DMS153 treated with DMSO at 0.1 percent for 48 hours (cell line): ENCODE measurements at regions not wholly inside any gene's neighbourhood (a gene's known extent, or its start where the extent isn't known, plus 50 kb on each side); places are given as distances from the start of the nearest gene placed in this dataset.
"Not testable (repeated sequence)": the region's sequence is repeated elsewhere in the genome, so short reads cannot be mapped to it uniquely, and the experiment has no call there.

ENCODE experiments used
- DNase-seq: peaks from one replicate; lab custom pipeline; 2025; ENCODE audit not compliant: unreplicated experiment; lab: John Stamatoyannopoulos, UW

DNA sequence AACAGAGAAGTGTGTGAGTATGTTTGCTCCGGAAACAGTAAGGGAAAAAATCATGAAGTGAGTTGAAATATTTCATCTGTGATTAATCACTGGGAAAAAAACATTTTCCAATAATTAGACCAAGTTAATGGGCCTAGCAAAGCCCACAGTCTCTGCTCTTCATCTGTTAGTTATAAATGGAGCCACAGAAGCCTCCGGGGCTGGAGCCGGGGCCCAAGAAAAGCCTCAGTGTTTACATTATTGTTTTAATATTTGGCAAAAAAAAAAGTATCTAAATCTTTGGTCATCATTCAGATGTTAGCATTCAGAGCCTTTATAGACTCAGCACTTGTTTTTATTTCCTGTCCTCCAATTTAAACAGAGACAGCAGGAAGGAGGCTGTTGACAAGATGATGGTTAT is 115.0 kb downstream of the UBE2U start:
- no peak for DNase-seq

DNA sequence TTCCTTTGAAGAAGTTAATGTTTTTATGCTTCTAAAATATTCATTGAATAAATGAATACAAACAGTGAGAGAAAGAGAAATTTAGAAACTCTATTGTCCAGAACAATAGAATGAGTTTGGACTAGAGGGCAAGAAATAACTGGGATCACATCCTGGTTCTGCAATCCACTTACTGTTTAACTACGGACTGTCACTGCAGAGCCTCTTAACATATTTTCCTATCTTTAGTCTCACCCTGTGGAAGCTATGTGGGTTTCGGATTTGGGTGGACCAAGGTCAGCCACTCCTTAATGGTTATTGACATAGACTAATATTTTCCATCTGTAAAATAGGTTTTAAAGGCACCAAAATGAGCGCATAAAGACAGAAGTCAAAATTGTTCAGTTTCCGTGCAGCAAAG is 116.6 kb downstream of the UBE2U start:
- DNase-seq, result no peak

DNA sequence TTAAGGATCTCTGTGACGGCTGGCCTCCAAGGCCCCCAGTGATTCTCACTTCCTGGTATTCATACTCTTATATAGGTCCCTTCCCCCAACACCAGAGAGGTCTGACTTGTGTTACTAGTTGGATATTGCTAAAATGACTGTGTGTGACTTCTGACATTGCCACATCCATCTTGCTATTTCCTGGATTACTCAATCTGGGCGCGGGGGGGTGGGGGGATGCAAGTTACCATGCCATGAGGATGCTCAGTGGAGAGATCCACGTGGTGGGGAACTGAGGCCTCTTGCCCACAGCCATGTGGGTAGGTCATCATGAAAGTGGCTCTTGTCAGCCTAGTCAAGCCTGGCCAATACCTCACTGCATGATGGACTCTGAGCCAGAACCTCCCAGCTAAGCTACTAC is 117.0 kb downstream of the UBE2U start:
- no peak for DNase-seq

DNA sequence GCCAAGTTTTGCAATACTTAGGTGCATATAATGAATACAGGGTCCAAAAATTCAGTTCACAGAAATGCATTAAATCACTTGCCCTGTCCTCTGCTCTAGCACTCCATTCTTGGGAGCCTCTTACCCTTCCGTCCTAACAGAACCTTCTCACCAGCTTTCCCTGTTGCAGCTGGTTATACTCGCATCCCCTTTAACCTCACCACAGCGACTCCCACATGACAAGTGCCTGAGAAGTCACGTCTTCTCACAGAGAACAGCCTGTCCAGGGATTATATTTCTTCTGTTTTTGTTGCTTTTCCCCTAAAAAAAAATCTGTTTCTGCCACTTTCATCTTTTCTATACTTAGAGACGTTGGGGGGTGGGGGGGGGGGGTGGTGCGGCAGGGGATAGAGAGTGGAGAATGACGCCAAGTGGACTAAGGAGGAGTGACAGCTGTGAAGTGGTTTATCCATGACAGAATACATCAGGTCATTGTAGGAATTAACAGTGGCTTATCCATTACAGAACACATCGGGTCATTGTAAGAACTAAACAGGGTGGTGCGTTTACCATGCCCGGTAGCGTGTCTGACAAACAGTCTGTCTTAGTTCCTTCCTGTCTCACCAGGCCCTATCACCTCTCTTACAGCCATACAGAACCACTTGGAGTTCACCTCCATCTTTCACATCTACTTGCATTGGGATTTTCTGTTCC is 117.6 kb downstream of the UBE2U start:
- no peak for DNase-seq

DNA sequence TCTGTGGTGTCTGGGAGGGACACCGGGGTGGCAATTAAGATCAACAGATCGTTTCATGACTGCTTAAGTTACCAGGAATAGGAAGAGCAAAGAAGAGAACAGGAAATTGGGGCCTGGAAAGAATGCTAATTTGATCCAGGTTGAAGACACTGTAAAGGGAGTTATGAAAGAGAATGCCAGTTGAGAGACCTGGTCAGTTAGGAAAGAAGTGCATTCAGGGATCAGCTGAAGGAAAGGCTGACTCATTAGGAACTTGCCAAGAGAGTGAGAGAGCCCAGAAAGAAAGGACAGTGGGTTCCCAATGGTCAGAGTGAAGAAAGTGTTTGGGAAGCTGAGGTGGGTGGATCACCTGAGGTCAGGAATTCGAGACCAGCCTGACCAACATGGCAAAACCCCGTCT is 119.6 kb downstream of the UBE2U start:
- DNase-seq, result no peak

DNA sequence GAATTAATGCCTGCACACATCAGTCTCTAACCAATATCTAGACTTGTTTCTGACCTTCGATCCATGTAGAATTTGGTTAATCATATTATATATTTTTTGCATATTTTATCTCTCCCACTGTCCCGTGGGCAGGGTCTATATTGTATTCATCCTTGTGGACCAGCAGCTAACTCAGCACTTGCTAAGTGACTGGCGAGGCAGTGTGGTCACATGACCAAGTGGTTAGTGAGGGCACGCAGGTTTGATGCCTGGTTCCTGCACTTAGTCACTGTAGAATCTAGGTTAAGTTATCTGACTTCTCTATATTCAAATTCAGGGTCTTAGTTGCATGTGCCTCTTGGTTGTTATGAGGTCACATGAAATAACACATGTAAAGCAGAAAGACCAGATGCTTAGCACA is 120.5 kb downstream of the UBE2U start:
- no peak for DNase-seq

DNA sequence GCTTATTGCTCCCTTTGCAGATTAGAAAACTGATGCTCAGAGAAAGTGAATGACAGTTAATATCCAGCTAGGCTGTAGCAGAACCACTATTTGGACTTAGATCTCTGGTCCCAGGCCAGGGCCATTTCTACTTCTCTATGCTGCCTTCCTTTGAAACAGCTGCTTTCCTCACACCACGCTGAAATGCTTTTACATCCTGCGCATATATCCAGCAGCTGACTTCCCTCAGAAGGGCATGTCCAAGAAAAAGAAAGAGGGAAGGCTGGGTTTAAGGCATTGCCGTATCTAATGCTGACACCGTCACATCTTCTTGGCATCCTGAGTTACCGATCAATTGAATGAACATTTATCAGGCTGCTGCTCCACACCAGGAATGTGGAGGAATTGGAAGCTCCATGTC is 122.4 kb downstream of the UBE2U start:
- no peak for DNase-seq

DNA sequence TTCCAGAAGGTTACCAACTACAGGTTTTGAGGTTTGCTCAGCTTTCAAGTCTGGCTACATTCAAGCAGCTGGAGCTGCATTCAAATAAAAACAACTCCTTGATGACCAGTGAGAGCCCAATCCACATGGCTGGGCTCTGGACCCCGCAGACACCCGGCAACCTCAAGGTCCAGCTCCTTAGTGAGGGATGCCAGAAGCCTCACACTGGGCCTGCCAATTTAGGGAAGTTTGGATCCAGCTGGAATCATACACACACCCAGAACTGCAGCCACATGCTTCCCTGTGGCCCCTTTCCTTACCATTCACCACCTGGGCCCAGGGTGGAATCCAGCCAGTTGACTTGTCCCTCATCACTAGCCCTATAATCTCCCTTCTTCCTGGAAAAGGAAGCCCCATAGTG is 123.7 kb downstream of the UBE2U start:
- no peak for DNase-seq

DNA sequence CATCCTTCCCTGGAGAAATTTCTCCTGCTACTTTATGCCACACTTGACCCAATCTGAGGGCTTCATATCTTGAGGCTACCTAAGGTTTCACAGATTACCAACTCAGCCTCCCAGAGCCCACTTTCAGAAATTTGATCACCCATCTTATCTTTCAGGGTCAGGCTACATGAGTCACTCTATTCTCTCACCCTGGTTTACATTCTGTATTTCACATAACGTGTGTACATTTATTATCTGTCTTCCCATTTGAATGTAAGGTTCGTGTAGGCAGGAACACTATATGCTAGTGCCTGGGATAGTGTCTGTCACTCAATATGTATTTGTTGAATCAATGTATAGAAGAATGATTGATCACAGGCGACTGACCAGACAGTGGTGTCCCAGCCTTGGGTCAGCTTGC is 124.8 kb downstream of the UBE2U start:
- DNase-seq, result no peak

DNA sequence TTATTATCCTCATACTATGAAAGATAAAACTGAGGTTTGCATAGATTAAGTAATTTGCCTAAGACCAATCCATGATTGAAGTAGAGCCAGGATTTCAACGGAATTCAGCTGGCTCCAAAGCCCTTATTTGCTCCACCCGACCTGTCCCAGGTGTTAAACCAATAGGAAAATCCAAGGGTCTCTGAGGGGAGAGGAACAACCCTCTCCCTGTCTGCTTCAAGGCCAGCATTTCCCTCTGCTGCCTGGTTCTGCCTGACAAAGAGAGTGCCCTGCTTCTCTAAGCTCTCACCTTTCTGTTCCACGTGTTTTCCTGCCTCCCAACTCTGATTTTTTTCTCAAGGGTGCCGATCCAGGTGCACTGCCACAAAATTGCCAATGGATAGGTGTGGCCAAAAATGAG is 127.4 kb downstream of the UBE2U start:
- DNase-seq, result no peak

DNA sequence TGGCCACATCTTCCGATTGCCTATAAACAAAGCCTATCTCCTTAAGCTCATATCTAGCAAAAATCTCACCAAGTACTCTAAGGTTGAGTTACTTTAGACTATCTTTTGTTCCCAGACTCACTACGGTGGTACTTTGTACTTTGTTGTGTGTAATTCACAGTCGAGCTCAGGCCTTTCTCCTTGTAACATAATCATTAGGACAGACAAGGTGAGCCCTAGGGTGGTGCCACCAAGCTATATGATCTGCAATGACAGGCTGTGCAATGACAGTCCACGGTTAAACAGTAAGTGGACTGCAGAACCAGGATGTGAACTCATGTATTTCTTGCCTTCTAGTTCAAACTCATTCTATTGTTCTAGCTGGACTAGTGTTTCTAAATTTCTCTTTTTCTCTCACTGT is 132.2 kb downstream of the UBE2U start:
- no peak for DNase-seq

DNA sequence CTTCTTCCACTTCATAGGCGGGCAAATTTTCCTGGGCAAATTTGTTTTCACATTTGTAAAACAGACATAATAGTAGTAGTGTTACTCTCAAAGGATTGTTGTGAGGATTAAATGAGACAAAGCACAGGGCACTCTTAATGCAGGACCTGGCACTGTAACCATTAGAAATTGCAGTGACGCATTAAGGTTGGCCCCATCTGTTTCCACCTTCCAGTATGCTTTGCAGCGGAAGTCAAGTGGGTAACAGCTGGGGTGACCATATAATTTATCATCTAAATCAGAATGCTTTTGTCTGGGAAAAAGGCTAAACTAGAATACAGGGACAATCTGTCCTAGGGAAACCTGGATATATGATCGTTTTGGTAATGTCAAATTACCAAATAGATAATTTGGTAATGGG is 132.5 kb upstream of the CACHD1 start:
- no peak for DNase-seq

DNA sequence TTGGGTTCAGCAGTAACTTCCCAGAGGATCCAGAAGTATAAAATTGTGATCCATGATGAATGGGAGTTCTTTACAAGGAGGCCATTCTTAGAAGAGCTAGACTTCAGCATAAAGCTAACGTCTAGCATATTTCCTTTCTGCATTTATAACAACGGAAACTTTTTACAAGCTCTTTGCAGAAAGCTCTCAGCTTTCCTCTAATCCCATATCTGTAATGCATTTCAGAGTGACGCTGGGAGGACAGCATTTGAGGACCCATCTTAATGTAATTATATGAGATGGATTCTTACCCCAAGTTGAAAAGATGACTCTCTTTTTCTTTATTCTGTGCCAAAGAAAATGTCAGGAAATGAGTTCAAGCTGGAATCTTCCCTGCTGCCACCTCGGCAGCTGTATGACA is 132.0 kb upstream of the CACHD1 start:
- no peak for DNase-seq

DNA sequence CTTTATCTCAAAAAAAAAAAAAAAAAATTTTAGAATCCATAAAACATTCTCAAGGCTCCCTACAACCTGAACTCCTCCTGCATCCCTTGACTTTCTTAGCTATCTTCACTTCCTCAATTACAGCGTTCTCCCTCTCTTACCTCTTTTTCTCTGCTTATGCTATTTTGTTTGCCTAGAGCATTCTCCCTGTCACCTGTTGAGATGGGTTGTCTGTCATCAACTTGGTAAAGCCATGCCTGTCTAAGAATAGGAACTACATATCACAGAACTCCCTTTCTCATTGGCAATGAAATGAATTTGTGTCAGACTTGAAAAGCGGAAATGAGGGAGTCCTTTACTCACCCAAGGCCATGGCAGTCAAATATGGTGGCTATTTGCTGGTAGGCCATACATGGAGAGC is 129.6 kb upstream of the CACHD1 start:
- DNase-seq, result no peak

DNA sequence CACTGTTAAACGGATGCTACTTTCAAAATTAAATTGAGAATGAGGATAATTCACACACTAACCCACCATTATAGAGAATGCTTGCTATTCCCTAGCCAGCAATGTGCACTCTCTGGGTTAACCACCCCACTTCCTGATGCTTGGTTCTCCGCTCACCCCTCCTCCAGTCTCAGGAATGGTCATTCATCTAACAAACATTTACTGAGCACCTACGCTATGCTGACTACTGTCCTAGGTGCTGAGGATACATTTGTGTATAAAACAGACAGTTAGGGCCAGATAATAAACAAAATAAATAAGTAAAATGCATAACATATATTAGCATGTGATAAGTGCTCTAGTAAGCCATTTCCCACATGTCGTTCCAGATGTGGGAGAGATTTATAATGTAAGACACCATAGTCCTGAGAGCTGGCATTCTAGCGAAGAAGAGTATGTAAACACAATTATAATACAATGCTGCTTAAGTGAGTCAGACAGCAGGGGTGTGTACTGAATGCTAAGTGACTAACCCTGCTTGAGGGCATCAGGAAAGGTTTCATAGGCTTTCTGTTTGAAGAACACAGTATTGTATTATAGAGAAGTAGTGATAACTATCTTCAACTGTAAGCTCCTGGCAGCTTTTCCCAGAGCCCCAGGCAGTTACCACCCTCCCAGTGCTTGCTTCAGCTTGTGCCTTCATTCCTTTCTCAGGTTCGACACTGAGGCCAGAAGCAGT is 126.7 kb upstream of the CACHD1 start:
- peak; percentile 56 for DNase-seq

DNA sequence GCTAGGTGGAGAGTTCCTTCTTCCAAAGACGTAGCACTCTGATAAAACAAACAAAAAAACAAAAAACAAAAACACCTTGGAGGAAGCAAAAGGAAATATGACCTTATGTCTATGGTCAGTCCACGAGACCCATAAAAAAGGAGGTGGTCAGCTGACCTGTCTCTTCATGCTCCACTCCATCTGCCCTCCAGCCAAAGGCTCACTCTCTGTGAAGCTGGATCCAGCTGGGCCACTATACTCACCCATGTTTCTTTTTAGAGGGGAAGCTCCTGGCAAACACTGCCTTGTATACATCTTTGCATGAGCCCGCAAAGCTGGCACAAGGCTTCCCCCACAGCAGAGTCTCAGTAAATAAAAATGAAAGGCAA is 126.1 kb upstream of the CACHD1 start:
- DNase-seq, result no peak

DNA sequence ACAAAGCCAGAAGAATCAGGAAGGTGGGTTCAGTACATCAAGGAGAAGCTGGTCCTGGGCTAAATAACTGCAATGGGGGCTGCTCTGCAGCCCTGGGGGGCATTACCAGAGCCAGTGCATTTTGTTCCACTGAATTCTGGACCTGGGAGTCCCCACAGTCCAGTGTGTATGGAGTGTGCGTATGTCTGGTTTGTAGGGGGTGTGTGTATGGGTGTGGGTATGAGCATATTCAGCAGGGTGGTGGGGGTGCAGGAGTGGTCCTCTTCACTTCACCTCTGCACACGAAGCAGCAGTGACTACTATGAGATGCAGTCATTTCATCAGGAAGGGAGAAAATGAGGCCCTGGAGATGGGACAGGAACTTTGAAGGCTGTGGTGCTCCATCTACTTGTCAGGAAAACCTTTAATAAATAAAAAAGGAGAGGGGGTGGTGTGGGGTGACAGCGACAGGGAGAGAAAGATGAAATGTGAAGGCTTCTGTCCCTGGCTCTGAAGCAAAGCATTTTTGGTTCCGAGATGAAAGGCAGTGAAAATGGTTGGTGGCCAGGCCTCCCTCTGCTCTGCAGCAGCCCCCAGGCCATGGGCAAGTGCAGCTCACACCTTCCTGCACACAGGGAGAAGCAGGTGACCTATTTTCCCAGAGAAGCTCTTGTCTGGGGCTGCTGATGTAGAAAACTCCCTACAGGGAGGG is 121.5 kb upstream of the CACHD1 start:
- DNase-seq, result no peak

DNA sequence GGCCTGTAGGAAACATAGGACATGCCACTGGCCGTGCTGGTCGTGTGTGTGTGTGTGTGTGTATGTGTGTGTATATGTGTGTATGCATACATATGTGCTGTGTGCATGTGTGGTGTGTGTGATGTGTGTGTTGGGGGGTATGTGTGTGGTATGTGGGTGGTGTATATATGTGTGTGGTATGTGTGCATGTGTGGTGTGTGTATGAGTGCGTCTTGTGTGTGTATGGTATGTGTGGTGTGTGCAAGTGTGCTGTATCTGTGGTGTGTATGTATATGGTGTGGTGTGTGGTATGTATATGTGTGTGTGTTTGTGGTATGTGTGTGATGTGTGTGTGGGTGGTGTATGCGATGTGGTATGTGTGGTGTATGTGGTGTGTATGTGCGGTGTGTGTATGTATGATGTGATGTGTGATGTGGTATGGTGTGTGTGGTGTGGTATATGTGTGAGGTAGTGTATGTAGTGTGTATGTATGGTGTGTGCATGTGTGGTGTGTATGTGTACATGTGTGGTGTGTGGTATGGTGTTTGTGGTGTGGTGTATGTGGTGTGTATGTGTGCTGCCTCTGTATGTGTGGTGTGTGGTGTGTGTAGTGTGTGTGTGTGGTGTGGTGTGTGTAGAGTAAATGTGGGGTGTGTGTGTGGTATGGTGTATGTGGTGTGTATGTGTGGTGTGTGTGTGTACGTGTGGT is 120.8 kb upstream of the CACHD1 start:
- DNase-seq, result no peak

DNA sequence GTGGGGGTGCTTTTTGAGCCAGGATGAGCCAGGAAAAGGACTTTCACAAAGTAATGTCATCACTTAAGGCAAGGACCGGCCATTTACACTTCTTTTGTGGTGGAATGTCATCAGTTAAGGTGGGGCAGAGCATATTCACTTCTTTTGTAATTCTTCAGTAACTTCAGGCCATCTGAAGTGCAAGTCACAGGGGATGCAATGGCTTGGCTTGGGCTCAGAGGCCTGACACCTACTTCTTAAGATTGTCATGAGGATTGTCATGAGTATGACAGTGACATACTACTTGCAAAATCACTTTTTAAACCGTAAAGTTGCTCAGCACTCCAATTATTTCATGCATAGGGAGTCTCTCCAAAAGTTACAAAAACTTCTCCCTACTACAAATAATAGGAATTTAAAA is 114.4 kb upstream of the CACHD1 start:
- DNase-seq, result not testable (repeated sequence)

DNA sequence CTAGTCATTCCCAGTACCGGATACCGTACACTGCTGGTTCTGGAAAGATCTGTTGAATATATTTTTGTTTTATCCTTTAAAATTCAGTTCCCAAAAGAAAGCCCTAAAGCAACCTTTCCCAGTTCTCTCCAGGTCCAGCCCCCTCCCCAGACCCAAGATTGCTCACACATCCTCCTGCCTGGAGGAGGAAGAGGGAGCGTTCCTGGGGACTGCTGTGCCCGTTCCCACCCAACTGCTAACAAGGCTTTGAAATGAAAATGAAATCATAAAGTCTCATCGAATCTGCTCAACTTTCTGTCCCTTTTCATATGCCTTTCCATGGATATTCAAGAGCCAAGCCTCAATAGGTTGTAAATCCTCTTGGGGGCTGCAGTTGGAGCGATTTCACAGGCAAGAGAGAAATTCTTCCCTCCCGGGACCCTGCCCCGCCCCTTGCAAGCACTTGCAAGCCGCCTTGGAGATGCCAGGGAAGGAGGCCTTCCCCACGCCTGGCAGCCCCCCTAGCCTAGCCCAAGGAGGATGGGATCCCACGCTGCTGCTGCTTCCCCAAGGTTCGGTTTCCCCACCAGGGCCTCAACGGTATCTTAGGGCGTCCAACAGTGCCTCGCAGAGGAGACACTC is 113.2 kb upstream of the CACHD1 start:
- DNase-seq, result no peak

DNA sequence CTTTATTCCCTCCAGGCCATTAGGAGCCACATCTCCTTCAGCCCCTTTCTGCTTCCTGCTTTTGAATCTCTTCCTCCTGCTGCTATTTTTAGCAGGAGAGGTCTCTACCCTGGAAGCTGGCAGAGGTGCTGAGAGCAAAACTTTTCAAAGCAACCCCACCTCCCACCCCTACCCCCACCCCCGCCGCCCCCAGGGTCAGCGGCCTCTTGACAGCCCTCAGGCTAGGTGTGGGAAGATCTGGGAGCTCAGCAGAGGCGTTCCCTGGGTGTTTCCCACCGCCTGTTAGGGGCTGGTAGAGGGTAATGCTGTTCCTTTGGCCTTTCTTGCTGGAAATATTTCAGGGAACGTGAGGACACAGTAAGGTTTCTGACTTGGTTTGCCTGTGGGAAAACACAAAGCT is 112.5 kb upstream of the CACHD1 start:
- no peak for DNase-seq
